Type B pancreatic cell (in vitro differentiated cells): ENCODE measurements at regions not wholly inside any gene's neighbourhood (a gene's known extent, or its start where the extent isn't known, plus 50 kb on each side); places are given as distances from the start of the nearest gene placed in this dataset.
"Not testable (repeated sequence)": the region's sequence is repeated elsewhere in the genome, so short reads cannot be mapped to it uniquely, and the experiment has no call there.

Experiments used
- DNase-seq: peaks from one replicate; pipeline ENCODE4 v3.0.0; 2021; ENCODE audit warnings: mixed read lengths; ENCODE audit not compliant: unreplicated experiment; ENCODE audit errors: extremely low spot score
- H3K27ac Mint-ChIP-seq: 2 replicates; pipeline ENCODE4 v1.8.0; 2021; ENCODE audit warnings: mild to moderate bottlenecking, mixed read lengths
- H3K27me3 Mint-ChIP-seq: 2 replicates; pipeline ENCODE4 v1.8.0; 2021; ENCODE audit warnings: mixed read lengths
- H3K36me3 Mint-ChIP-seq: 2 replicates; pipeline ENCODE4 v1.8.0; 2021; ENCODE audit warnings: mixed read lengths
- H3K4me1 Mint-ChIP-seq: one replicate; pipeline ENCODE4 v1.8.0; 2021; ENCODE audit warnings: mixed read lengths; ENCODE audit not compliant: unreplicated experiment
- H3K4me3 Mint-ChIP-seq: 2 replicates; pipeline ENCODE4 v1.8.0; 2021; ENCODE audit warnings: mild to moderate bottlenecking, mixed read lengths
- H3K9me3 Mint-ChIP-seq: 2 replicates; pipeline ENCODE4 v1.8.0; 2021; ENCODE audit warnings: mixed read lengths
- TF ChIP-seq, protein P1 (sequence below): fragments of 200-600 bp; sonication (generic); conservative IDR thresholded peaks from 2 replicates; pipeline ENCODE4 v1.5.0; 2021; ENCODE audit warnings: antibody characterized with exemption, mild to moderate bottlenecking

DNA sequence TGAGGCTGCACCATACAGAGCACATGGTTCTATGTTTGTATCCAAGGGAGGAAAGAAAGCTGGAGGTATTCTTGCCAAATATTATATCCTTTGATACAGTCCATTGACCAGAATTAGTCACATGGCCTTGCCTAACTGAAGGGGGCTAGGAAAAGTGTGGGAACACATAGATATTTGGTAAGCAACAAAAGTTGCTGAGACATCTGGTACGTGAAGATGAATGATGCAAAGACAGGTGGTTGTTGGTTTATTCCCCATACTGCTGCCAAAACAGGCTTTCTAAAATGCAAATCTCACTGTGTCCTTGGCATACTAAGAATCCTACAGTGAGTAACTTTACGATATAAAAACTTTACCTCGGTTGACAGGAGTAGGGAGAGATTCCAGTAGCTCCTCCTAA is 162.2 kb downstream of the VGLL3 start:
- DNase-seq = no peak
- TF ChIP-seq, protein P1, sequence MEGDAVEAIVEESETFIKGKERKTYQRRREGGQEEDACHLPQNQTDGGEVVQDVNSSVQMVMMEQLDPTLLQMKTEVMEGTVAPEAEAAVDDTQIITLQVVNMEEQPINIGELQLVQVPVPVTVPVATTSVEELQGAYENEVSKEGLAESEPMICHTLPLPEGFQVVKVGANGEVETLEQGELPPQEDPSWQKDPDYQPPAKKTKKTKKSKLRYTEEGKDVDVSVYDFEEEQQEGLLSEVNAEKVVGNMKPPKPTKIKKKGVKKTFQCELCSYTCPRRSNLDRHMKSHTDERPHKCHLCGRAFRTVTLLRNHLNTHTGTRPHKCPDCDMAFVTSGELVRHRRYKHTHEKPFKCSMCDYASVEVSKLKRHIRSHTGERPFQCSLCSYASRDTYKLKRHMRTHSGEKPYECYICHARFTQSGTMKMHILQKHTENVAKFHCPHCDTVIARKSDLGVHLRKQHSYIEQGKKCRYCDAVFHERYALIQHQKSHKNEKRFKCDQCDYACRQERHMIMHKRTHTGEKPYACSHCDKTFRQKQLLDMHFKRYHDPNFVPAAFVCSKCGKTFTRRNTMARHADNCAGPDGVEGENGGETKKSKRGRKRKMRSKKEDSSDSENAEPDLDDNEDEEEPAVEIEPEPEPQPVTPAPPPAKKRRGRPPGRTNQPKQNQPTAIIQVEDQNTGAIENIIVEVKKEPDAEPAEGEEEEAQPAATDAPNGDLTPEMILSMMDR = no peak
- H3K27me3 Mint-ChIP-seq = no peaks in the 10 kb centered on the region
- peaks cover 4% of the 10 kb centered on the region for H3K9me3 Mint-ChIP-seq
- no peak overlapping the region for H3K27ac Mint-ChIP-seq
- no peaks in the 10 kb centered on the region for H3K36me3 Mint-ChIP-seq
- H3K4me1 Mint-ChIP-seq = no peaks in the 10 kb centered on the region
- H3K4me3 Mint-ChIP-seq = no peak overlapping the region

DNA sequence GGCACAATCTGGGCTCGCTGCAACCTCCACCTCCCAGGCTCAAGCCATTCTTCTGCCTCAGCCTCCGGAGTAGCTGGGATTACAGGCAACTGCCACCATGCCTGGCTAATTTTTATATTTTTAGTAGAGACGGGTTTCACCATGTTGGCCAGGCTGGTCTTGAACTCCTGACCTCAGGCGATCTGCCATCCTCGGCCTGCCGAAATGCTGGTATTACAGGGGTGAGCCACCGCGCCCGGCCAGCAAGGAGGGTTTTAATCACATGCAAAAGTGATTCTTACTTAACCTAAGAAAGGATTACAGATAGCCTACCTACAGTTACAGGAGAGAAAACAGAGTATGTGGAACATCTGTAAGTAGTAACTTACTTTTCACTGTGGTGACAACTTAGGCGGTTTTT is 163.4 kb downstream of the VGLL3 start:
- H3K4me3 Mint-ChIP-seq, H3K4me1 Mint-ChIP-seq, H3K9me3 Mint-ChIP-seq, H3K27me3 Mint-ChIP-seq, H3K36me3 Mint-ChIP-seq, DNase-seq, H3K27ac Mint-ChIP-seq: not testable (repeated sequence)

DNA sequence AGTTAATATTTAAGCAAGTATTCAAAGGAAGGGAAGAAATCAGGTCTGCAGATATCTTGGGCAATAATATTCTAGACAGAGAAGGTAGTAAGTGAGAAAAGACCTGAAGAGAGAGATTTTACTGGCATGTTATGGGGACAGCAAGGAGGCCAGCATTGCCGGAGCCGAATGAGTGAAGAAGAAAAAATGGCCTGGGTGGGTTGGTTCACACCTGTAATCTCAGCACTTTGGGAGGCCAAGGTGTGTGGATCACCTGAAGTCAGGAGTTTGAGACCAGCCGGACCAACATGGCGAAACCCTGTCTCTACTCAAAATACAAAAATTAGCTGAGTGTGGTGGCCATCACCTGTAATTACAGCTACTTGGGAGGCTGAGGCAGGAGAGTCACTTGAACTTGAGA is 164.7 kb downstream of the VGLL3 start:
- Mint-ChIP-seq H3K9me3 (peaks cover 4% of the 10 kb centered on the region), H3K27ac (no peak overlapping the region), H3K4me1 (no peaks in the 10 kb centered on the region), H3K4me3 (no peak overlapping the region), H3K27me3 (no peaks in the 10 kb centered on the region), H3K36me3 (no peaks in the 10 kb centered on the region)
- TF ChIP-seq, protein P1 = no peak
- DNase-seq = no peak

DNA sequence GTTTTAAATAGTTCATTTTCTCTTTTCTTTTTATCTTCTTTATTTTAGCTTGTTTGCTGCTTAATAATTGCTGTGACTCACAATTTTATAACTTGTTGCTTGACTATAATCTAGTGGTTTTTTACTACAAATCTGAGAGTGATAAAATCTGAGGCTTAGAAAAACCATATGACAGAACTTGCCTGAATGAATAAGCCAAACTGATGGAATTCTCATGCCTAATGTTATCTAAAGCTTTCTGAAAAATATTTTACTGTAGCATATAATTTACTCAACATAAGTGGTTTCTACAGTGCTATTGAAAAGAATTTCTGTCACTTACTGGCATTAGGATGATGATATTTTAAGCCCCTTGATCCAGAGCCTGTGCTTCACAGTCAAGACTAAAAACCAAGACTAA is 175.1 kb downstream of the VGLL3 start:
- DNase-seq = no peak
- Mint-ChIP-seq H3K36me3 (no peaks in the 10 kb centered on the region), H3K9me3 (no peaks in the 10 kb centered on the region), H3K27me3 (peaks cover 3% of the 10 kb centered on the region), H3K4me3 (no peak overlapping the region), H3K27ac (no peak overlapping the region), H3K4me1 (no peaks in the 10 kb centered on the region)
- TF ChIP-seq, protein P1 = no peak

DNA sequence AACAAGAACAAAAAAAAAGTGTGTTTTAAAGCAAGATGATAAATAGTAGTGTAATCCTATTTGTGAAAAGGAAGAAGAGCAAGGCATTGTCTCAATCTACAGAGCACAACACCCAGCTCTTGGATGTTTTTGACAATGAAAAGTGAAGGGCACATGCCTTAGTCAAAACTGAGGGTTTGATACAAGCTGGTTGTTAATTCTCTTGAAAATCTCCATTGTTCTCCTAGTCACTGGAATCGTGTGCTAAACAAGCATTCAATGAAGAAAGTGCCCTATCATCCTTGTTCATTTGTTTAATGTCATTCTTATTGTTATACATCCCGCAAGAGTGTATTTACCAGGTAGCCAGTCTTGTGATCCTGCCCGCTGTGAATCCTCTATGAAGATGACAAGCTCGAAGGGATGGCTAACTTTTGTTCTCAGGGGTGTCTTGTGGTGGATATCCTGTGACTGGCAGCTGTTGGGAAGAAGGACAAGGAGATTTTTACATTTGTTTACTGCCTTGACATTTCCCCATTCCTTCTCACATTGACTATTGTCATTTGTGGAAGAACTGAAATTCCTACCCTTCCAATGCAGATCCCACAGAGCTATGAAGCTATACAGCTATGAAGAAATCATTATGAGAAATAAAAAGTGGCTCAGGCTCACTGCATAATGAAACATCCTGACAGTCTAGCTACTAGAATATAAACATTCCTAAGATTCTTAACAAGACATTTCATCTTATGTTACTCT is 175.9 kb downstream of the VGLL3 start:
- peaks cover 3% of the 10 kb centered on the region for H3K27me3 Mint-ChIP-seq
- H3K27ac Mint-ChIP-seq = no peak overlapping the region
- H3K4me3 Mint-ChIP-seq = no peak overlapping the region
- H3K9me3 Mint-ChIP-seq = no peaks in the 10 kb centered on the region
- TF ChIP-seq, protein P1 = no peak
- DNase-seq = no peak
- H3K36me3 Mint-ChIP-seq = no peaks in the 10 kb centered on the region
- no peaks in the 10 kb centered on the region for H3K4me1 Mint-ChIP-seq

DNA sequence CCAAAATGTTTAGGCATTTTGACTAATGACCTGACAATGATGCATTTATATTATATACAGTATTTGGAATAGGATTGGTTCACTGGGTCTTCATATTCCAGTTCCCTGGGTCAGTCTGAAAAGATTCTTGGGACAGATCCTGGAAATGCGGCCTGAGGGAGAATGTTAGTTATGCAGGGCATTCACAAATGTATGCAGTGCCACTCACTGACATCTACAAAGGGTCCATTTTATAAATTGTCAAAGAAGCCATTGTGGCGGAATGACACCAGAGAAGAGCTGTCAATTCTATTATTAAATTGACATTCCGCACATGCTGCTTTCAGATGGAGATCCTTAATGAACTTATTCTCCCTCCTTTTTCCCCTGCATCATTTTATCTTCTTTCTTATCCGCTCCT is 176.6 kb downstream of the VGLL3 start:
- no peak overlapping the region for H3K4me3 Mint-ChIP-seq
- no peaks in the 10 kb centered on the region for H3K36me3 Mint-ChIP-seq
- H3K9me3 Mint-ChIP-seq = no peaks in the 10 kb centered on the region
- H3K27me3 Mint-ChIP-seq = peaks cover 3% of the 10 kb centered on the region
- no peaks in the 10 kb centered on the region for H3K4me1 Mint-ChIP-seq
- no peak overlapping the region for H3K27ac Mint-ChIP-seq
- TF ChIP-seq, protein P1 = no peak
- DNase-seq = no peak
